ENCODE measurements at regions not wholly inside any gene's neighbourhood (a gene's known extent, or its start where the extent isn't known, plus 50 kb on each side); places are given as distances from the start of the nearest gene placed in this dataset.
"Not testable (repeated sequence)": the region's sequence is repeated elsewhere in the genome, so short reads cannot be mapped to it uniquely, and the experiment has no call there.

GRCh38 chr16:29287871-29288535, 118.5 kb downstream of the NPIPB11 start:
- ATAC-seq; H3K4me3 ChIP-seq (ENCODE audit: low read length); intact Hi-C loops (cut with micrococcal nuclease); H3K27me3 ChIP-seq (ENCODE audit: control insufficient read depth, insufficient read depth, low read length); H3K36me3 Mint-ChIP-seq; H3K36me3 ChIP-seq (ENCODE audit: control insufficient read depth, insufficient read depth, low read length); H3K4me3 Mint-ChIP-seq; H3K9me3 Mint-ChIP-seq; H3K27me3 Mint-ChIP-seq (ENCODE audit: low read depth in 2 of 2); DNase-seq; H3K27ac ChIP-seq (ENCODE audit: low read length); H3K9me3 ChIP-seq (ENCODE audit: control insufficient read depth, insufficient read depth, low read length): not testable (repeated sequence)
- 97% methylated on average over 10 of the region's 14 CpGs for WGBS (ENCODE audit: insufficient coverage)
- Mint-ChIP-seq H3K4me1 (peaks cover 0 to 13% of the 10 kb centered on the region in 2 donors), H3K27ac (peak overlapping the region in 1 of 2 donors; percentile 95)
- H3K4me1 ChIP-seq (ENCODE audit: control insufficient read depth, insufficient read depth, low read length): peaks cover 27% of the 10 kb centered on the region

DNA sequence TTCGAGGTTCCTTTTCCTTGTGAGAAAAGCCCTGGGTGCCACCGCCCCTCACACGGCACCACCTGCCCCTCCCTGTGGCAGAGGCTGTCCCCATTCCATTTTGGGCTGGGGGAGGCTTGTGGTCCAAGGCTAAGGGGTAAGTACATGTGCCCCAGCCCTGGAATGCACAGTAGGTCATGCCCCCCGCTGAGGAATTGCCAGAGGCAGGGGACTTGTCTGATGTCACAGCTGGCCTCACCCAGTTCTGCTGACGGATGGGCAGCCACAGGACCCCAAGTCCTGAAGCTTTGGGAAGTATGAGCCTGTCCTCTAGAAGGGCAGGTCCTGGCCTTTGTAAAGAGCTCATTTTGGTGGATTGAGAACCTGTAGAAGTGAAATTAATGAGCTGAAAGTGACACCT, 119.3 kb downstream of the NPIPB11 start:
- H3K27me3 Mint-ChIP-seq (ENCODE audit: low read depth in 2 of 2); H3K4me3 Mint-ChIP-seq; DNase-seq; H3K27me3 ChIP-seq (ENCODE audit: control insufficient read depth, insufficient read depth, low read length); intact Hi-C loops (cut with micrococcal nuclease); H3K27ac Mint-ChIP-seq; H3K9me3 Mint-ChIP-seq; H3K9me3 ChIP-seq (ENCODE audit: control insufficient read depth, insufficient read depth, low read length); H3K4me3 ChIP-seq (ENCODE audit: low read length); H3K27ac ChIP-seq (ENCODE audit: low read length); ATAC-seq; H3K36me3 ChIP-seq (ENCODE audit: control insufficient read depth, insufficient read depth, low read length); H3K36me3 Mint-ChIP-seq: not testable (repeated sequence)
- H3K4me1 Mint-ChIP-seq: peaks cover 0 to 13% of the 10 kb centered on the region in 2 donors
- WGBS (ENCODE audit: insufficient coverage): 87% methylated on average over 2 of the region's 5 CpGs
- H3K4me1 ChIP-seq (ENCODE audit: control insufficient read depth, insufficient read depth, low read length): peaks cover 27% of the 10 kb centered on the region

DNA sequence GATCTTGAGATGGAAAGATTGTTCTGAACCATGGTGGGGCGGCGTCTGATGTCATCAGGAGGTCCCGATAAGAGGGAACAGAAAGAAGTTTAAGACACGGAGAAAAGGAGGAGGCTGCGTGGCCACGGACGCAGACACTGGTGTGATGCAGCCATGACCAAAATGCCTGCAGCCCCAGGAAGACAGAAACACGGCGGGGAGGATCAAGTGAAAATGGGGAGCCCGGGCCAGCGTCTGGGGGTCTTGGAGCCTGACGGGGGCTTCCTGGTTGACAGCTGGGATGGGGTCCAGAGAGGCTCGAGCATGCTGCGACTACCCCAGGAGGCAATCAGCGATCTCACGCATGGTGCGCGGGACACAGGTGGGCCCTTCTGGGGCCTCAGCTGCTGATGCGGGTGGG, 119.7 kb downstream of the NPIPB11 start:
- DNase-seq; H3K4me3 Mint-ChIP-seq; H3K9me3 Mint-ChIP-seq; H3K36me3 Mint-ChIP-seq; H3K27me3 Mint-ChIP-seq (ENCODE audit: low read depth in 2 of 2); H3K4me3 ChIP-seq (ENCODE audit: low read length); H3K27ac Mint-ChIP-seq; intact Hi-C loops (cut with micrococcal nuclease); H3K27ac ChIP-seq (ENCODE audit: low read length); ATAC-seq; H3K9me3 ChIP-seq (ENCODE audit: control insufficient read depth, insufficient read depth, low read length); H3K27me3 ChIP-seq (ENCODE audit: control insufficient read depth, insufficient read depth, low read length); H3K36me3 ChIP-seq (ENCODE audit: control insufficient read depth, insufficient read depth, low read length): not testable (repeated sequence)
- 93% methylated on average over 13 of the region's 19 CpGs for WGBS (ENCODE audit: insufficient coverage)
- peaks cover 0 to 10% of the 10 kb centered on the region in 2 donors for H3K4me1 Mint-ChIP-seq
- H3K4me1 ChIP-seq (ENCODE audit: control insufficient read depth, insufficient read depth, low read length): peaks cover 24% of the 10 kb centered on the region

DNA sequence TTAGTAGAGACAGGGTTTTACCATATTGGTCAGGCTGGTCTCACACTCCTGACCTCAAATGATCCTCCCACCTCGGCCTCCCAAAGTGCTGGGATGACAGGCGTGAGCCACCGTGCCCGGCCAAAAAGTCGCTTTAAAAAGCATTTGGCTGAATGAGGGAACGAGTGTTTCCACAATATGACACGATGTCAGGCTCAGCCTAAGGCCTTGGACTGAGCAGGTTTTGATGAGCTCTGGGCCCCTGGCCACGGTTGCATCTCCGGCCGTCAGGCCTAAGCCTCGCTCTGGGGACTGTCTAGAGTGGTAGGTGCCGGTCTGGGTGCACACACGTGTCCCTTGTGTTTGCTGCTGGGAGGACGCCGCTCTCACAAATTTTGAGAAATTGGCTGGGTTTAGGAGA, 120.3 kb downstream of the NPIPB11 start:
- H3K9me3 Mint-ChIP-seq; H3K4me3 ChIP-seq (ENCODE audit: low read length); H3K27me3 ChIP-seq (ENCODE audit: control insufficient read depth, insufficient read depth, low read length); H3K27ac Mint-ChIP-seq; H3K4me3 Mint-ChIP-seq; intact Hi-C loops (cut with micrococcal nuclease); H3K27me3 Mint-ChIP-seq (ENCODE audit: low read depth in 2 of 2); DNase-seq; H3K36me3 ChIP-seq (ENCODE audit: control insufficient read depth, insufficient read depth, low read length); H3K4me1 Mint-ChIP-seq; H3K9me3 ChIP-seq (ENCODE audit: control insufficient read depth, insufficient read depth, low read length); ATAC-seq; H3K27ac ChIP-seq (ENCODE audit: low read length); H3K36me3 Mint-ChIP-seq: not testable (repeated sequence)
- H3K4me1 ChIP-seq (ENCODE audit: control insufficient read depth, insufficient read depth, low read length): peaks cover 17% of the 10 kb centered on the region
- 86% methylated on average over 15 of the region's 15 CpGs for WGBS (ENCODE audit: insufficient coverage)

- DNase-seq; H3K9me3 Mint-ChIP-seq; ATAC-seq; H3K27me3 Mint-ChIP-seq (ENCODE audit: low read depth in 2 of 2); H3K27ac ChIP-seq (ENCODE audit: low read length); H3K9me3 ChIP-seq (ENCODE audit: control insufficient read depth, insufficient read depth, low read length); H3K4me1 ChIP-seq (ENCODE audit: control insufficient read depth, insufficient read depth, low read length); H3K36me3 Mint-ChIP-seq; intact Hi-C loops (cut with micrococcal nuclease); H3K27ac Mint-ChIP-seq; H3K4me1 Mint-ChIP-seq; H3K4me3 Mint-ChIP-seq; H3K36me3 ChIP-seq (ENCODE audit: control insufficient read depth, insufficient read depth, low read length); H3K27me3 ChIP-seq (ENCODE audit: control insufficient read depth, insufficient read depth, low read length); H3K4me3 ChIP-seq (ENCODE audit: low read length): not testable (repeated sequence)
- 62% methylated on average over 27 of the region's 32 CpGs for WGBS (ENCODE audit: insufficient coverage)
Observed at GRCh38 chr16:29285151-29285885, 121.2 kb downstream of the NPIPB11 start.

DNA sequence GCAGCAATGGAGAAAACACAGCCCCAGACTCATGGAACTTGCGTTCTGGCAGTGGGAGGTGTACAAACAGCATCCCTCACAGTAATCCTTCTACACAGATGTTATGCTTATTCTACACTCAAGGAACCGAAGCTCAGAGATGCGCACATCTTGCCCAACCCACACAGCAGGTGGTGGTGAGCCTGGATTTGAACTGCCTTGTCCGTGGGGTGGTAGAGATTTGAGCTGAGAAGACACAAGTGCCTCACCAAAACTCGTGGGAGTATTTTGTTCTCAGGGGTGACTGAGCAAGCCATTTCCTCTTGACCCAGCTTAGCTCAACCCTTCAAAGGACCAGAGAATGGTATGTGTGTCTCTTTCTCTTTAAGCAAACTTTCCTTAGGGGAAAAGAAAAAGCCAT, 121.8 kb downstream of the NPIPB11 start:
- DNase-seq; intact Hi-C loops (cut with micrococcal nuclease): not testable (repeated sequence)
- WGBS (ENCODE audit: insufficient coverage): 63% methylated on average over 3 of the region's 5 CpGs

DNA sequence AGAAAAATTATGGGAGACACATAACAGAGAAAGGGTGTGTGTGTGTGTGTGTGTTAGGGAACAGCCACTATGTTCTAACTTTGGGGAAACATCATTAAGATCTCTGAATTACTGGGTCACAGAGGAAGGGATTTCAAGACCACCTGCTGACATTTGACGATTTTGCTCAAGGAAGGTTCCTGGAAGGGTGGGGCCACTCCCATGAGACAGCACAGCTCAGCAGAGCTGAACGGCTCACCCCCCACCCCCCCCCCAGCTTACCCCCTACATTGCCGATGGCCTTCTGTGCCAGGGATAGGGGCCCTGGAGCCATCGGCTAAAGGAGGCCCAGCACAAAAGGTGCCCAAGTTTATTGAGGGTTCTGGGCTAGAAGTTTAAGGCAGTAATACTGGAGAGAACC, 122.4 kb downstream of the NPIPB11 start:
- H3K27me3 ChIP-seq (ENCODE audit: control insufficient read depth, insufficient read depth, low read length): not testable (repeated sequence)

More for the DNA sequence above, 121.8 kb downstream of the NPIPB11 start:
- not testable (repeated sequence) for H3K4me3 Mint-ChIP-seq; H3K4me1 ChIP-seq (ENCODE audit: control insufficient read depth, insufficient read depth, low read length); H3K9me3 Mint-ChIP-seq; H3K4me1 Mint-ChIP-seq; H3K36me3 ChIP-seq (ENCODE audit: control insufficient read depth, insufficient read depth, low read length); H3K9me3 ChIP-seq (ENCODE audit: control insufficient read depth, insufficient read depth, low read length); H3K4me3 ChIP-seq (ENCODE audit: low read length); H3K27me3 ChIP-seq (ENCODE audit: control insufficient read depth, insufficient read depth, low read length); H3K27me3 Mint-ChIP-seq (ENCODE audit: low read depth in 2 of 2); ATAC-seq; H3K27ac ChIP-seq (ENCODE audit: low read length); H3K36me3 Mint-ChIP-seq; H3K27ac Mint-ChIP-seq

More for the DNA sequence above, 122.4 kb downstream of the NPIPB11 start:
- H3K9me3 ChIP-seq (ENCODE audit: control insufficient read depth, insufficient read depth, low read length); H3K27me3 Mint-ChIP-seq (ENCODE audit: low read depth in 2 of 2); H3K4me1 ChIP-seq (ENCODE audit: control insufficient read depth, insufficient read depth, low read length); H3K36me3 ChIP-seq (ENCODE audit: control insufficient read depth, insufficient read depth, low read length); DNase-seq; H3K27ac Mint-ChIP-seq; H3K4me1 Mint-ChIP-seq; H3K36me3 Mint-ChIP-seq; H3K4me3 ChIP-seq (ENCODE audit: low read length); H3K4me3 Mint-ChIP-seq; ATAC-seq; H3K9me3 Mint-ChIP-seq; H3K27ac ChIP-seq (ENCODE audit: low read length); intact Hi-C loops (cut with micrococcal nuclease): not testable (repeated sequence)
- 63% methylated on average over 2 of the region's 4 CpGs for WGBS (ENCODE audit: insufficient coverage)
